NCI-H2196 (cell line): ENCODE measurements at regions not wholly inside any gene's neighbourhood (a gene's known extent, or its start where the extent isn't known, plus 50 kb on each side); places are given as distances from the start of the nearest gene placed in this dataset.

Experiments used
- DNase-seq: peaks from one replicate; lab custom pipeline; 2025; ENCODE audit not compliant: unreplicated experiment; lab: John Stamatoyannopoulos, UW

DNA sequence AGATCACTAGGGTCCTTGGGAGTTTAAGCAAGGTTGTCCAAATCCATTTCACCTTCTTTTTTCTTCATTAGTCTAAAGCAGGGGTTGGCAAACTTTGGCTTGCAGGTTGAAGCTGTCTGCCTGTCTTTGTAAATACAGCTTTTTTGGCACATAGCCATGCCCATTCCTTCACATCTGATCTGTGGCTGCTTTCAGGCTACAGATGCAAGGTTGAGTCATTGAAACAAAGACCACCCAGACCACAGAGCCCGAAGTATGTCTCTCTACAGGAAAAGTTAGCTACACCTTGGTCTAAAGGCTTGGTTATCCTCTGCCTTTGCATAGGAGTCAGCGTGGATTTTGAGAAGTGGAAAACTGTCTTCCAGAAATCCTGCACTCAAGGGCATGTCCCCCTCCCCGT, 238.1 kb upstream of the STS start:
- no peak for DNase-seq

GRCh38 chrX:6906608-6907007, 240.9 kb upstream of the STS start:
- no peak for DNase-seq

GRCh38 chrX:6904156-6904555, 243.4 kb upstream of the STS start:
- no peak for DNase-seq

GRCh38 chrX:6898371-6898770, 249.1 kb upstream of the STS start:
- no peak for DNase-seq

GRCh38 chrX:6891404-6891803, 256.1 kb upstream of the STS start:
- DNase-seq, result no peak

GRCh38 chrX:6890544-6891261, 256.8 kb upstream of the STS start:
- DNase-seq, result no peak

GRCh38 chrX:6885909-6886308, 261.6 kb upstream of the STS start:
- no peak for DNase-seq

GRCh38 chrX:6885396-6885795, 262.1 kb upstream of the STS start:
- DNase-seq, result no peak

- no peak for DNase-seq
These were observed 286.1 kb upstream of the STS start for GRCh38 chrX:6861456-6861855.

- no peak for DNase-seq
These were observed 289.8 kb upstream of the STS start for GRCh38 chrX:6857749-6858148.

GRCh38 chrX:6856471-6856870, 291.0 kb upstream of the STS start:
- no peak for DNase-seq

- no peak for DNase-seq
These were observed 294.6 kb upstream of the STS start for GRCh38 chrX:6852869-6853268.

DNA sequence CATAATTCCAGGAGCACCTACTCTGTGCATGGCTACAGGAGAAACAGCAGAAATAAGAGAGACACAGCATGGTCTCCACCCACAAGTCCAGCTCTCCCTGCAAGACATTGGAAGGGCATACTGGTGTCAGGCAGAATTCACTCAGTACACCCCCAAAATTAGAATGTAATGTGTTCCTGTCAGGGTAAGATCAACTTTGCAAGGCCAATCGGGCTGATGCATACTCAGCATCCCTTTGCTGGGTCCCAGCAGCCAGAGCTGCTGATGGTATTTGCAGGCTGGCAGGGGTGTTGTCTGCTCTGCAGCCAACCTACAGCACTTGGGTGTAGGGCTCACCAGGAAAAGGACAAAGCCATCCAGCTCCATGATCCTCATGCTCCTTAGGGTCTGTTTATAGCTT, 295.4 kb upstream of the STS start:
- DNase-seq, result no peak

DNA sequence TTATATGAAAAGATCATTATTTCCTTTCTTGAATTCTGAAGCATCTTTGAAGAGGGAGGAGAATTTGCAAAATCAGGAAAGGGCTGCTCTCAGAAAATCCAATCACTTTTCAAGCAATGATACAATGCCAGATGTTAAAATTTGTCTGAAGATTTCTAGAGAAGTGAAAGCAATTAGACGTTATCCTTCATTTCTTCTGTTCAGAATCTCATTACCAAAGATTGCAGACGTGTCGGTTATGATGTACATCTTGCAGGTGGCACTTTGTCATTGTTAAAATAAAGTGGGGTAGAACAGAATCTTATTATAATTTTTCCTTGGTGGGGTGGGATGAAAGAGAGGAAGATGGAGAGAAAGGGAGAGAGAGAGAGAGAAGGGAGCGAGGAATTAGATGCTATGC, 296.4 kb upstream of the STS start:
- no peak for DNase-seq

DNA sequence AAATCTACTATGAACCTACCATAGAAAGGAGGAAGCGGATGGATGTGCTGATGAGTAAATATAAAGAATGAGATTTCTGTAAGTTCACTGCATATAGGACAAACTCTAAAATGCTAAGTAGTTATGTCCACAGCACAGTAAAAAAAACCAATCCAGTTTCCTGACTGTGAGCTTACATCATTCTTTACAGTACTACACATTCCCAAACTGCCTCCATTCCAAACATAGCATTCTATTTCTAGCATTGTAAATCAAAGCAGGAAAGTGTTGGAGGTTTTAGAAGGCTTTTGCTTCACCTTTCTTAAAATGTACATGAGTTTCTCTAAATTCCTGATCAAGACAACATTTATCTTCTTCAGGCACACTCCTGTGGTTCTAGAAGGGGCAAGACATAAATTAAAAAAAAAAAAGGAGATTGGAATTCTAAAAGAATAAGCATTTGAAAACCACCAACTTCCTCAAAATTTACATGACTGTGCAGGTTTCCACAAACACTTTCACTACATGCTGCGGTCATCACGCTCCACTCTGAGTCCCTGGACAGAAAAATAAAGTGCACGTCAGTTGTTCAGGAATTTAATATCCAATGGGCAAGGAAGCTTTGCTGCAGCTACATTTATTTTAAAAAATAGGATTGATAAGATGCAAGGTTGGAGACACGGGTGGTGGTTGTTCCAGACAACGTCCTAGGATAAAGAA, 297.6 kb upstream of the STS start:
- no peak for DNase-seq

GRCh38 chrX:6832619-6833018, 297.7 kb upstream of the VCX3A start:
- DNase-seq, result no peak

GRCh38 chrX:6826856-6827255, 291.9 kb upstream of the VCX3A start:
- DNase-seq, result no peak

- DNase-seq, result no peak
These were observed 286.8 kb upstream of the VCX3A start for GRCh38 chrX:6821730-6822129.

DNA sequence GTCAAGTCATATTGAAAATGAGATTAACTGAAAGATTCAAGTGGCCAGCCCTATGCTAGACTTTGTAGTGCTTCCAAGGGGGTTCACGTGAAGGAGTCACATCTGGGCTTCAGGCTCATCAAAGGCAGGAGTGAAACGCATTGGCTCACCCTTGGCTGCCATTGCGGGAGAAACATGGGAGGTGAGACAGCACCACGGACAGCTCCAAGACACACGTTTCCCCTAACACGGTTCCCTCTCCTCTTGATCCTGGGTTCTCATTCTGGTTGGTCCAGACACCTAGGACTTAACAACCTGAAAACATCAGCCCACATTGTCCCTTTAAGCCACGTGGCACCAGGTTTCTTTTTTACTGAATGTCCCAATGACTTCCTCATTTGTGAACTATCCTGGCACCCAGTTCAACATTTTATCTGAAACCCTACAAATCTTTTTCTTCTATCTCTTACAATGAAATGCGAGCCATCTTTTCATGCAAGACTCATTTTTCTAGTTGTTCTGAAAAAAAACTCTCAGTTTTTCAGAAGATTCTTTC, 279.0 kb upstream of the VCX3A start:
- DNase-seq, result no peak

GRCh38 chrX:6812087-6812486, 277.2 kb upstream of the VCX3A start:
- no peak for DNase-seq

DNA sequence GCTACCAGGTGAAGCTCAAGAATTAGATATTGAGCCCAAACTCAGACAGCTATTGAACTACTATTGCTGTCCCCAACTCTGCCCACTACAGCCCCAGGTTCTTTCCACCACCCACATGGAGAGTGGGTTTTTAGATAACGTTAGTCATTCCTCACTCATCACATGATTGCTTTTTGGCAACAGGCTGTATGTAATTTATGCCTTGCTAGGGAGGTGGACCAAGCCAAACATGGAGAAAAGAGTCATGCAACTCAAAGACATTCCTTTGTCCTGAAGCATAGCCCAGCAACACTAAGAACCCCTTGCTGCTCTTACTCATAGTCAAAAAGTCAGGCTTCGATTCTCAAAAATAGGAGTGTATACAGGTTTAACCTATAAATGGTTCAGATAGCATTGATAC, 275.9 kb upstream of the VCX3A start:
- DNase-seq, result no peak

DNA sequence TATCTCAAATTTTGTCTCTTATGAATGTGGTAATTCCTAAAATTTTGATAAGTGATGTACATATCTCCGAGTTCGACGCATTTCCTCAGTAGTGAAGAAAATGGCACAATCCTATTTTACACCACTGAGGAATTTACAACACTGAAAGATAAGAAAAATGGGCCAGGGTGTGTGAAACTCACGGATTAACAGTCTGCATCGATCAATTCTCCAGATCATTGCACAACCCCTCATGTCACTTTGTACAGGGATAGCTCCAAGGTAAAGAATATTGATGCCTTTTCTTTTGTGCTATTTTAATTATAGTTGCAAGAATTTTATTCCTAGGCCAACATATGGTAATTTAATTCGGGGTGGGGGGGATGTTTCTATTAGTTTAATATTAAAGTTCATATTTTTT, 268.7 kb upstream of the VCX3A start:
- no peak for DNase-seq

- no peak for DNase-seq
These were observed 258.1 kb upstream of the VCX3A start for GRCh38 chrX:6793000-6793399.
